ENCODE measurements at regions not wholly inside any gene's neighbourhood (a gene's known extent, or its start where the extent isn't known, plus 50 kb on each side); places are given as distances from the start of the nearest gene placed in this dataset.

DNA sequence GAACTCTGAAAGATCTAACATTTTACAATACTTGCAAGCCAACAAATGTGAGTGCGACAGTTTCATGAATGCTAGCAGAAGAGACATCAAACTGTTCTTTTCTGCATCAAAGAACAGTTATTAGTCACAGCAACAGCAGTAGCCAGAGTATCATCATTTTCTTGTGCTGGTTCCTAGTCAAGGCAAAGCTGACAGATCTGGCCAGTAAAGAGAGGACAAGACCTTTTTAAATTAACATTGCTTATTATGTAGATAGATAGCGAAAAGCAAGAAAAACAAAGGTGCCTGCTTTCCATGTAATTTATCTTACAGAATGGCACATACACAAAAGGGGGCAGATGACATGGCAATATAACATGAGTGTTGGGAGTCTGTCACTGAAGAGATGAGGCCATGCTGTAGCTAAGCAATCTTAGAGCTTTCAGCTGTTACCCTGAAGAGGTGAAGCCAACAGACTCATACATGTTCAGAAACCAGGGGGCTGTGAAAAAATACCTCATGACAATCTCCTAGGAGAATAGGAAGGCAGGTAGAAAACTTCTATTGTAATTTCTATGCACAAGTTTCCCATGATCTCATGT is 626.6 kb upstream of the TYRP1 start:
- DNase-seq (ENCODE audit: low spot score): no peak
- Mint-ChIP-seq H3K4me1 (ENCODE audit: low read depth) (no peaks in the 10 kb centered on the region), H3K4me3 (ENCODE audit: unreplicated experiment) (no peak overlapping the region), H3K27ac (ENCODE audit: unreplicated experiment) (no peak overlapping the region), H3K36me3 (ENCODE audit: low read depth) (no peaks in the 10 kb centered on the region), H3K27me3 (ENCODE audit: low read depth) (no peaks in the 10 kb centered on the region), H3K9me3 (ENCODE audit: low read depth) (peaks cover 3% of the 10 kb centered on the region)
- no peak for TF ChIP-seq CTCF (IDR thresholded peaks at IDR 0.05)

GRCh38 chr9:12069366-12069765 is 623.8 kb upstream of the TYRP1 start:
- Mint-ChIP-seq H3K27me3 (ENCODE audit: low read depth) (no peaks in the 10 kb centered on the region), H3K4me1 (ENCODE audit: low read depth) (no peaks in the 10 kb centered on the region)

GRCh38 chr9:12085399-12085798 is 607.8 kb upstream of the TYRP1 start:
- Mint-ChIP-seq H3K27ac (ENCODE audit: unreplicated experiment) (no peak overlapping the region), H3K27me3 (ENCODE audit: low read depth) (peaks cover 2% of the 10 kb centered on the region), H3K36me3 (ENCODE audit: low read depth) (no peaks in the 10 kb centered on the region), H3K4me3 (ENCODE audit: unreplicated experiment) (no peak overlapping the region), H3K9me3 (ENCODE audit: low read depth) (peaks cover 6% of the 10 kb centered on the region), H3K4me1 (ENCODE audit: low read depth) (no peaks in the 10 kb centered on the region)
- no peak for DNase-seq (ENCODE audit: low spot score)
- no peak for TF ChIP-seq CTCF (IDR thresholded peaks at IDR 0.05)

More at GRCh38 chr9:12069366-12069765, 623.8 kb upstream of the TYRP1 start:
- H3K9me3 Mint-ChIP-seq (ENCODE audit: low read depth): peaks cover 4% of the 10 kb centered on the region
- peaks cover 2% of the 10 kb centered on the region for H3K36me3 Mint-ChIP-seq (ENCODE audit: low read depth)
- H3K27ac Mint-ChIP-seq (ENCODE audit: unreplicated experiment): no peak overlapping the region
- no peak for TF ChIP-seq CTCF (IDR thresholded peaks at IDR 0.05)
- no peak for DNase-seq (ENCODE audit: low spot score)
- no peak overlapping the region for H3K4me3 Mint-ChIP-seq (ENCODE audit: unreplicated experiment)

DNA sequence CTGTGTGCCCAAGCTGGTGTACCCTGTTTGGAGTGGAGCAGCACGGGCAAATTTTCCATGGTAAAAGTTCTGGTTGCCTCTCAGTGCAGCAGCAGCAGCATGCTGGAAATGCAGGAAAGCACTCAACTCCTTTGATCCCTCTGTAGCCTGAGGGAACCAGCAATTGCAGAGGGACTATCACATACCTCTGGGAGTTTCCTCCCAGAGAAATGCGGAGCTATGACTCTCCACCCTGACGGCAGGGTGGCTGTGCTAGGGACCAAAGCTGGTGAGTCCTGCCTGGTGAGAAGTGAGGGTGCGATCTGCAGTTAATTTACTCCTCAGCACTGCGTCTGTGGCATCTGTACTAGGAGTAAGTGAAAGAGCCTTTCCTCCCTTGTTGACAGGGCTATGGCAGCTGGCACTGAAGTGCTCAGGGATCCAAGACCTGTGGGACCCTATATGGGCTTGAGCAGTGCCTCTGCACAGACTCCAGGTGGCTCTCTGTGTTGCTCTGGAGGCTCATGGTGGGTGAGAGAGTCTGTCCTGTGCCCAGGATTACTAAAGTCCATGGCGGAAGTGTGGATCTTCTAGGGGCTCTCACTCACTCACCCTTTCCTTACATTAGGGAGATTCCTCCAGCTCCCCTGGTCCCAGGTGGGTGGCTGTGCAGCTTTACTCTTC is 601.2 kb upstream of the TYRP1 start:
- Mint-ChIP-seq H3K9me3 (ENCODE audit: low read depth) (peaks cover 2% of the 10 kb centered on the region), H3K4me3 (ENCODE audit: unreplicated experiment) (no peak overlapping the region), H3K36me3 (ENCODE audit: low read depth) (no peaks in the 10 kb centered on the region), H3K27ac (ENCODE audit: unreplicated experiment) (no peak overlapping the region), H3K4me1 (ENCODE audit: low read depth) (no peaks in the 10 kb centered on the region), H3K27me3 (ENCODE audit: low read depth) (peaks cover 2% of the 10 kb centered on the region)
- TF ChIP-seq CTCF (IDR thresholded peaks at IDR 0.05): no peak
- DNase-seq (ENCODE audit: low spot score): no peak

DNA sequence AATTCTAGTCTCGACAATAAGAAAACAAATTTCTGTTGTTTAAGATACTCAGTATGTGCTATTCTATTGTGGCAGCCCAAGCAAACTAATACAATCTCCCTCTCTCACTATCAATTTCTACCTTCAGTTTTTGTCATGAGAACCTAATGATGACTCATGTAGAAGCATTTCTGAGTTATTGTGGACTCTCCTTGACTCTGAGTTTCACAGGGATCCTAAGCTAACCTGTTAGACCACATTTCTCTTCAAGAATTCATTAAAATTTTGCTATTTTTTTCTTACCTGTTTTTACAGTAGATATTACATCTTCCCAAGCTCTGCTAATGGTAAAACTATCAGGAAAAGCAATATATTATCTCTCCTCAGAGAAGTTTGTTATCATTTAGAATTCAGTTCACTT is 599.1 kb upstream of the TYRP1 start:
- H3K9me3 Mint-ChIP-seq (ENCODE audit: low read depth): no peaks in the 10 kb centered on the region
- H3K4me1 Mint-ChIP-seq (ENCODE audit: low read depth): no peaks in the 10 kb centered on the region
- no peaks in the 10 kb centered on the region for H3K36me3 Mint-ChIP-seq (ENCODE audit: low read depth)
- TF ChIP-seq CTCF (IDR thresholded peaks at IDR 0.05): no peak
- H3K27ac Mint-ChIP-seq (ENCODE audit: unreplicated experiment): no peak overlapping the region
- DNase-seq (ENCODE audit: low spot score): no peak
- no peak overlapping the region for H3K4me3 Mint-ChIP-seq (ENCODE audit: unreplicated experiment)
- H3K27me3 Mint-ChIP-seq (ENCODE audit: low read depth): peaks cover 3% of the 10 kb centered on the region

Data from chondrocyte (in vitro differentiated cells).